ENCODE measurements at regions not wholly inside any gene's neighbourhood (a gene's known extent, or its start where the extent isn't known, plus 50 kb on each side); places are given as distances from the start of the nearest gene placed in this dataset.
A peak's percentile ranks its signal among the peaks of the same experiment; 100 is the strongest.

DNA sequence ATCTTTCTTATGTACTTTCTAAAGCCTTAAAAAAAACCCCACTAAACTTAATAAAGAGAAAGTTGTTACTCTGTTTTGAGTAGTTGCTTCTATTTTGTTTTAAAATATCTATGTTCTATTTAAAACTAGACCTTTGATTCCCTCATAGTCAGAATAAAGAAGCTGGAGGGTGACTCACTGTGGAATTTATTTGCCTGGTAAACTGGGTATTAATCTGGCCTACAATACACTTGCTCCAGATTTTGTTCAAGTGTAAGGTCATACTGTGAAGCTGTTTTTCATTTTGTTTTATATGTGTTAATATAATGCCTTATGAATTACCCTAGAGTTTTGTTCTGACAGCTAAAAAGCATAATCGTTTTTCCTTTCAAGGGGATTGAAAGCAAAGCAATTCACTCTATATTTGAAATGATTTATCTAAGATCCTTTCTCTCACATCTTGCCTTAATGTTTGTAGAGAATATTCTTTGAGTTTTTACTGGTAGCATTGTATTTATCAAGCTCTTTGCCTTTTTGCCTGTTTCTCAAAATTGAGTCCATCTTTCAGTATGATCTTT is 277.4 kb upstream of the PITX2 start:
- DNase-seq: no peak

DNA sequence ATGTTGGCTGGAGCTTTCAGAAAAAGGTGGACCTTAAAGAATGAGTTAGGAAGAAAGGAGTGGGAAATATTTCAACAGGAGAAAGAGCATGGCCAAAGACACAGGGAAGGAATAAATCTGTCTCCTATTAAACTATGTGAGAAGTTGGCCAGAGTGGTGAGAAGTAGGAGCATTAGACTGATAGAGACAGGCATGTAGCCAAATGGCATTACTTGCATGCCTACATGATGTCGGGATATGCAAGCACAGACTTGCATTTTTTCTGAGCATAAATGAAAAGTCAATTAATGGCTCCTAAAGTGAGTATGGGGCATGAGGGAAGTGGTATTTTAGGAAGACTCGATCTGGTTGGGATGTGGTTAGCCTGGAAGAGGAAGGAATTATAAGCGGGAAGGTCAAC is 279.6 kb upstream of the PITX2 start:
- no peak for DNase-seq

DNA sequence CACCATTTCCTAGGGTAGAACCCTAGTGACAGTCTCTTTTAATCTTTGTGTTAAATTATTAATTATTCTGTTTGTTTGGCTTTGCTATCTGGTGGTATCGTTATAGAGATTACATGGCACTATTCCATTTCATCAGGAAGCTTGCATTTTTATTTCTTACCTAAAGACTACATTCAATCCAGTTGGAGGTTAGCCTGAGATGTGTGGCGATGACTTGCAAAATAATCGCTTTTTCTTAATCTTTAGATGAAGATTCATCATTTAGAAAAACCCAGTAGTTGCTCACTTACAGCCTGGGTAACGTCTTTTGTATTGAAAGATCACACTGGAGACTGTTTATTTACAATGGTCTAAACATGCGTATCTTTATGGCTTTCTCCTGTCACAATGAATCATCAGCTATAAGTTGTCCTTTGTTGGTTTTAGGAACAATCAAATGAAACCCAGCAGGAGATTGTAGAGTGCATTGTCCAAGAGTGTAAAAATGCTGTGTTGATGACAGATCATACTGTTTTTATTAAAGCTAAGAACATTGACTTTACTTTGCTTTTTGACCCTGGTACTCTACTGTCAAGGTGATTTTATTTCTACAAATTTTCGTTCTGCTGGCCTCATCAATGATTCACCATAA is 281.7 kb upstream of the PITX2 start:
- no peak for DNase-seq

DNA sequence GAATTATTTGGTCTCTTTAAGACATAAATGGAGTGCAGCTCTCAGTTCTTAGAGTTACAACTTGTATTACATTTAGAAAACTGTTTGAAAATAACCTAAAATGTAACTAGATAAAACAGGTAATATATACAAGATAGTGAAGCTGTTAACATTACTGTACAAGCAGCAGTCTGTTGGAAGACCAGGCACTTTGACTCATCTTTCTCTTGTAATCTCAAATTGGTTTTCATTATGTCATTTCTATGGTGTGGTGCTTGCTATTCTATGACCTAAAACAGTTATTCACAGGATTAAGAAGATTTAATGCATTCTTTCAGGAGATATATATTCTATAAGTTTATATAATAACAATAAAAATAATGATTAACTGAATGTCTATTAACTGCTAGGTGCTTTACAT is 282.5 kb upstream of the PITX2 start:
- no peak for DNase-seq

DNA sequence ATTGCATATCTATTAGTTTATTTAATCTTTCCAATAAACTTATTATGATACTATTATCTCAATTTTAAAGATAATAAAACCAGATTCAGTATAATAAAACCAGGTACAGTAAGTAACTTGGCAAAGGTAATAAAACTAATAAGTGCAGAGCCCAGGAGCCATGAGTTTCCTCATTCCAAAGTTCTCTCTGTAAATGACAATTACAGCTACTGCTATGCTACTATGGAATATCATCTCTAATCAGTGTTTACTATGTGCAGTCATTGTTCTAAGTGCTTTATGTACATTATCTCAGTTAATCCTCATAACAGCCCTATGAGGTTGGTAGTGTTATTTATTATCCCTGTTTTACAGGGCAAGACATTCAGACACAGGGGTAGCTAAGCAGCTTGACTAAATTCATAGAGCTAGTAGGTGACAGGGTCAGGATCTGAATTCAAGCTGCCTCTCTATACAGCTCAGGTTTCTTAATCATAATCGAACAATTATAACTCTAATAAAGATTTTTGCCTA is 285.0 kb upstream of the PITX2 start:
- no peak for DNase-seq

DNA sequence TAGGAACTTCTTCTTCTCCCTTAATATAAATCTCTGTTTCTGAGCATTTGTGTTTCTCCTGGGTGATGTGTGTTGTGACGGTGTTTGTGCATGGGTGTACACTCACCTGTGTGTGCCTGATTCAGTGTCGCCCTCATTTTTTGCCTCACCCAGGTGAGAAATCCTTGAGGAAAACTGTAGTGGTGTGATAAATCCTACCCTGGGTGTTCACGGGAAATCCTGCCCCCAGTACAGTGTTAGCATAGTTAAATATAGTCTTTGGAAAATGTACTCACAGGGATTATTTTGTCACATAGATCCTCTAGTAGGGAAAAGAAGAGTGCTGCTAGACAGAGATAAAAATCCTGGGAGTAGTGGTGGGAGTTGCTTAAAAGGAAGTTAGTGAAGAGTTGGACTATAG is 291.9 kb upstream of the PITX2 start:
- DNase-seq: no peak

- DNase-seq: no peak
Measured at GRCh38 chr4:110915301-110915700, 292.4 kb upstream of the PITX2 start.

DNA sequence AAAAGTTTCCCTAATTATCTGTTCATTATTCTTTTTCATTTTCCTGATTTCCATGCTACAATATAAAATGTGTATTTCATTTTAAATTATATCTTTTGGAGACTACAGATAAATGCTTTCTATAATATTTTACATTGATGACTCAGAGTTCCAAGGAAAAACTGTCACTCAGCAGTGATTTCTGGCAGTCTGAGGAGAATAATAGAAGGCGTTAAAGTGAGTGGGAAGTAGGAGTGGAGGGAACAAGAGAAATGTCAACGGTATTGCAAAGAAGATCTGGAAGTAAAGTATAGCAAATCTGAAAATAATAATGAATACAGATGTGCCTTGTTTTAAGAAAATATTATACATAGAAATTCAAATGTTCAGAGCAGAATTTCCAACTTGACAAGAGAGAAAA is 293.6 kb upstream of the PITX2 start:
- no peak for DNase-seq

GRCh38 chr4:110917835-110918234 is 295.0 kb upstream of the PITX2 start:
- DNase-seq: no peak

GRCh38 chr4:110920990-110921389 is 298.1 kb upstream of the PITX2 start:
- DNase-seq: no peak

DNA sequence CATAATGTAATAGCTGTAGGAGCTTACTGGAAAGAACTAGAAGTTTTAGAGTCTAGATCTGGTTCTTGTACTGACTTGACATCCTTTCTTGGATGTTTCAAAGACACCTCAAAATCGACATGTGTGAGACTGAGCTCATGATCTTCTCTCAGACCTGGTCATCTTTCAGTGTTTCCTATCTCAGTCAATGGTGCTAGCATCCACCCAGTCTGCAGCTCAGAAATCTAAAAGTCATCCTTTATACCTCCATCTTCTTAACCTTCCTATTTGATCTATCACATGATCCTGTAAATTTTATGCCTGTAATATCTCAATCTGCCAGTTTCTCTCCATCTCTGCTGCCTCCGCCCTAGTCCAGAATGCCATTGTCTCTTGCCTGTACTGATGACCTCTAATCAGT is 301.9 kb upstream of the PITX2 start:
- DNase-seq: no peak

DNA sequence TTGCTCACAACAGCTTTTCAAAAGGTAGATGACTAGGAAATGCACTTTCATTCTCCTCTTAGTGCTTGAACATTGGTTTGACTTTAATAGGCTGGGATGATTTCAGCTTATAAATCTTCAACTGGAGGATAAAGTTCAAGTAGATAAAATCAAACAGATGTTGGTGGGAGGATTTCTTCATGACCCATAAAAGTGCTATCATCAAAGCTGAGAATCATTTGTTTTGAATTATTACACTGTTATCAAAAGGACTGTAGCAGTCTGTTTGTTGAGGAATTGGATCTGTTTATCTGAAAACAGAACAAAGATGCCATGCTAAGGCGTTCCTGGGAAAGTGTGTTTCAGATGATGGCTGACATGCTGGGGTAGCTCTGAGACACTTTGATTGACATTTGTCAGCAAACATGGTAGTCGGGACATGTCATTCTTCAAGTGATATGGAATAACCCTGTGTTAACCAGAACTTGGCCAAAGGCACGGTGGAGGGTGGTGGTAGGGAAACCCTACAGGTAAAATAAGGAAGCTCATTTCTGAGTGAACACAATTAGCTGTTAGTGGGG is 304.0 kb upstream of the PITX2 start:
- DNase-seq: no peak

- DNase-seq: no peak
Measured at GRCh38 chr4:110933341-110933740, 310.5 kb upstream of the PITX2 start.

GRCh38 chr4:110944501-110944900 is 321.6 kb upstream of the PITX2 start:
- no peak for DNase-seq

DNA sequence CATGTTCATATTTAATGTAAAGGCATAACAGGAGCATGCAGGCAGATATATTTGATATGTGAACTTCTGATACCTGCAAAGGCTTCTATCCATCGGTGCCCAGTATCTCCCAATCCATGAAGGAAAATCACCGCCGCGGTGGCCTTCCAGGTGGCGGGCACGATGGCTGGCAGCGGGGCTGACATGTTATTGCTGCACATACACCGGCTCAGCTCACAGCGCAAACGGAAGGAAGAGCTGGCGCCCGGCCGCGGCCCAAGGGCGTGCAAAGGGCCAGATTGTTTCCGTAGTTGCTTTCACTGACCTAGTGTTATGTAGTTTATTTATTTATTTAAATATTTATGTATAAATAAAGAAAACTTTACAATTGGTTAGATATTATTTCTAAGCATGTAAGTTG is 322.7 kb upstream of the PITX2 start:
- DNase-seq: no peak

DNA sequence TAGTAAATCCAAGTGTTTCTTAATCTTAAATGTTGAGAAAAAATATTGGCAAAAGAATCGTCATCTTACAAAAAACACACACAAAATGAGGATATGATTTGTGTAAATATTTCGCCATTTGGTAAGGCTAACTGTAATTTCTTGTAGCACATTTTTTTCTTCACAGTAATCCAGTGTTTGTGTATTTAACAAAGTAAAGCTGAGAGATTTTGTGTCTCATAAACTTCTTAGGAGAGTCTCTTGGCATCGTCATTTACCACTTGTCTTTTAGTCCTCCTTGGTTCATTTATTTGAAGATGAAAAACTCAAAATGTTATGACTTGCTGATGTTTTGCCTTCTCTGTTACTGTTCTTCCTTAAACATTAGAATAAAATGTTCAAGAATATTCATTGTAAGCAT is 326.7 kb upstream of the PITX2 start:
- DNase-seq: no peak

DNA sequence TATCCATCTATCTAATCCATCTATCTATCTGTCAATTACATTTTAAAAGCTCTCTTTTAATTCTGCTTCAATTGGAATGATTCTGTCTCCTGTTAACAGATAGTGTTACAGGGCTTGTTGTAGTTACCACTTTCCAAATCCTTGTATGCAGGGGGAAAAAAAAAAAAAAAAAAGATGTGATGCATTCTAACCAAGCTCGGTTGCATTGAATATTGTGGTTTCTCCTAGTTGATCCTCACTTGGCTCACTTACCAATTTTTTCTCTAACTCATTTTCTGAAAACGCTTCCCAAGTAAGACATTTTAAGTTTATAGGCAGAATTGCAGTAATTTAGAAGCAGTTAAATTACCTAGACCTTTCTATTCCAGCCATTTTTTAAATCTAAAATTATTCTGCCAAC is 327.9 kb upstream of the PITX2 start:
- no peak for DNase-seq

DNA sequence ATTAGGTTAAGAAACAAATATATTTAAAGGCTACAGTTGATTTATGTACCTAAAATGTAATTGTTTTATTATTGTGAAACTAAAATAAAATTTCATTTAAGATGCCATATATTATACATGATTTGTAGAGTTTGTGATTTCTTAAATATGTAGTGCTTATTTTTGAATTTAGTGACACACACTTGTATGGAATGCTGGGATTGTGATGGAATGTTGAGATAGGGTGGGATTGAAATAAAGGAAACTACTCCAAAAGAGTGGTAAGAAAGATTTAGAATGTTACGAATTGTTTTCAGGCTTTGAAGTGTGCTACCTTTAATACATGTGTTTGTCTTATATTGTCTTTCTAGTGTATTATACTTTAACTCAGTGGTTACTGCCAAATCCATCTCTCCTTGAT is 330.3 kb upstream of the PITX2 start:
- no peak for DNase-seq

DNA sequence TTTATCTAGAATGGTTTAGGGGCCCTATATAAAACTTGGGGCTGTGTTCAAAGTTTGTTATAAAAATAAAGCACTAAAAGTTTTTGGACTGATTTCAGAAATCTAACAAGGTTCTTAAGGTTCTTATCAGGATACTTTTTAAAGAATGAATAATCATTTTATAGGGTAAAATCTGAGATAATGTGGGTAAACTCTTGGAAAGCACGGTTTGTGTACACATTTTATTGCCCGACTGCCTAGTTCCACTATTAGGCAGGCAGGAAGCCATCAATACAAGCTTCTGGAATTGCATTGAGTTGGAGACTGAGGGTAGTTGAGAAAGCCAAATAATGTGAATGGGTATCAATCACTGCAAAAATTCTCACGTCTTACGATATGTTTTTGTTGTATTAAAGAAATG is 331.0 kb upstream of the PITX2 start:
- no peak for DNase-seq

- no peak for DNase-seq
Measured at GRCh38 chr4:110955748-110956147, 332.9 kb upstream of the PITX2 start.

DNA sequence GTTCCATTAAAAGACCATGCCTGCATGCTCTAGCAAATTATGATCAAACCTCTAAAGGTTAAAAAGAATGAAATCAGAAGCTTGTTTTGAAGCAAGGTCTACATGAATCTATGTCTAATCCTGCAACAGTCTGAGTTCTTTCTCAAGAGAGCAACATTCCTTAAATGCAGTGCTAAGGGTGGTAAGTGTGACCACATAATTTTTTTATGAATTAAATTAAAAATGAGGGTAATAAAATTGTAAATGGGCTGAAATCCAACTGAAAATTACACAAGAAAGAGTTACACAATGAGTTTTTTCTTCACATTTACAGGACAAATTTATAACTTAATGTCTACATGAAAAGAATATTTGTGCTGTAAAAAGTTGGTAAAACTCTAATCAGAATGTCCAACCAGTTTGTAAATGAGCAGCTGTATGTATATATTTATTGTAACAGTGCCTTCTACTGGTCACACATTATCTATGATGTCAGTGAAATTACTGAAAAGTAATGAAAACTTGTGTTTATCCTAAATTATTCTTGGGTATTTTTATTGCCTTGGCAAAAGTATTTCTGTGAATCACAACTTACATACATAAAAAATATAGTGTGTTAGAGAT is 336.3 kb upstream of the PITX2 start:
- peak; percentile 9 for DNase-seq

GRCh38 chr4:110961066-110961465 is 338.2 kb upstream of the PITX2 start:
- DNase-seq: no peak

DNA sequence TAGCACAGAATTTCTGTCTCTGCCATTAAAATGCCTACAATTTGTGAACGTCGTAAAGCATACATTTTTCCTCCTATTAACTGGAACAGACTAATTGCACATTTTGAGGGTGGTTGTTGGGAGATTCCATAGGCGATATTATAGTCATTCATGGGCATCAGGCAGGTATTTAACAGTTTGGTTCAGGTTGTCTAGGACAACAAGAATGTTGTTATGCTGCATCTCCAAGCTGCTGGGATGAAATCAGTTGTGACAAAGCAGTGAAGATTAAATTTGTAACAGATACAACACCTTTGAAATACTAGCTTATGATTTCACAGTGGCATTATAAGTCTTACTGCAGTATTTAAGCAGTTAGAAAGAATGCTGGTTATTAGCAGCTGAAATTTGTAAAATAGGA is 339.7 kb upstream of the PITX2 start:
- no peak for DNase-seq

- DNase-seq: no peak
Measured at GRCh38 chr4:110963662-110964280, 340.9 kb upstream of the PITX2 start.

All from hematopoietic multipotent progenitor cell treated with erythropoietin and hydrocortisone succinate and interleukin-3 and kit ligand, for 6 days (in vitro differentiated cells).